ENCODE measurements at regions not wholly inside any gene's neighbourhood (a gene's known extent, or its start where the extent isn't known, plus 50 kb on each side); places are given as distances from the start of the nearest gene placed in this dataset.

- TF ChIP-seq EZH2 (IDR thresholded peaks at IDR 0.05; ENCODE audit: borderline replicate concordance, low read length) (no peak), CTCF (IDR thresholded peaks at IDR 0.05; ENCODE audit: low read length) (no peak)
- Histone ChIP-seq H3K9me2 (ENCODE audit: low read depth, low read length) (no peaks in the 10 kb centered on the region), H3F3A (ENCODE audit: insufficient read depth, low read length) (no peaks in the 10 kb centered on the region), H3K9me3 (ENCODE audit: low read length) (no peaks in the 10 kb centered on the region), H3K36me3 (ENCODE audit: insufficient read depth, low read length) (no peaks in the 10 kb centered on the region), H2AFZ (ENCODE audit: low read length) (no peak overlapping the region), H3K27me3 (ENCODE audit: insufficient read depth, low read length) (no peaks in the 10 kb centered on the region), H3K9ac (ENCODE audit: low read length) (no peak overlapping the region), H3K79me2 (ENCODE audit: insufficient read depth, low read length) (no peaks in the 10 kb centered on the region), H4K20me1 (ENCODE audit: insufficient read depth, low read length) (no peaks in the 10 kb centered on the region), H3K4me2 (ENCODE audit: low read length) (no peak overlapping the region), H3K4me1 (ENCODE audit: insufficient read depth, low read length, severe bottlenecking) (no peaks in the 10 kb centered on the region), H3K27ac (ENCODE audit: low read depth, low read length, poor library complexity, severe bottlenecking) (no peak overlapping the region), H3K4me3 (ENCODE audit: low read depth, low read length, poor library complexity, severe bottlenecking) (no peak overlapping the region)
Observed at GRCh38 chr7:106514881-106515280, 146.1 kb downstream of the CCDC71L start.

DNA sequence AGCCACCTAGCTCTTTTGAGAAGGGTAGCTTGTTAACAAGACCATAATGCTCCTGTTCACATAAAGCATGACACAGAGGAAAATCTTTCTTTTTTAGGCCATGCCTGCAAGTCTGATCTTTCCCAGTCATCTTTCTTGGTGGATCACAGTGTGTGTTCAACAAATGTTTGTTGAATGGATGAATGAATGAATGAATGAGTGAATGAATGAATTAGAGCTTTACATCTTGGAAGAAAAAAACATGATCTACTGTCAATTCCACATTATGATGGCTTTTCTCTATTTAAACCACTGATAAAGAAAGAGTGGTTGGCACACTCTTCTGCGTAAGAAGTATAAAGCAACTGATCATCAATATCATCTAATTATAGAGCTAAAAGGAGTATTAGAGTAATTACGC is 148.7 kb downstream of the CCDC71L start:
- Histone ChIP-seq H3K4me1 (ENCODE audit: insufficient read depth, low read length, severe bottlenecking) (no peaks in the 10 kb centered on the region), H3K4me2 (ENCODE audit: low read length) (no peak overlapping the region), H3K36me3 (ENCODE audit: insufficient read depth, low read length) (no peaks in the 10 kb centered on the region), H3K4me3 (ENCODE audit: low read depth, low read length, poor library complexity, severe bottlenecking) (no peak overlapping the region), H4K20me1 (ENCODE audit: insufficient read depth, low read length) (no peaks in the 10 kb centered on the region), H3K9me2 (ENCODE audit: low read depth, low read length) (no peaks in the 10 kb centered on the region), H3F3A (ENCODE audit: insufficient read depth, low read length) (no peaks in the 10 kb centered on the region), H3K9ac (ENCODE audit: low read length) (no peak overlapping the region), H3K79me2 (ENCODE audit: insufficient read depth, low read length) (no peaks in the 10 kb centered on the region), H3K27me3 (ENCODE audit: insufficient read depth, low read length) (no peaks in the 10 kb centered on the region), H3K27ac (ENCODE audit: low read depth, low read length, poor library complexity, severe bottlenecking) (no peak overlapping the region), H2AFZ (ENCODE audit: low read length) (no peak overlapping the region), H3K9me3 (ENCODE audit: low read length) (no peaks in the 10 kb centered on the region)
- no peak for TF ChIP-seq EZH2 (IDR thresholded peaks at IDR 0.05; ENCODE audit: borderline replicate concordance, low read length)
- TF ChIP-seq CTCF (IDR thresholded peaks at IDR 0.05; ENCODE audit: low read length), result no peak

DNA sequence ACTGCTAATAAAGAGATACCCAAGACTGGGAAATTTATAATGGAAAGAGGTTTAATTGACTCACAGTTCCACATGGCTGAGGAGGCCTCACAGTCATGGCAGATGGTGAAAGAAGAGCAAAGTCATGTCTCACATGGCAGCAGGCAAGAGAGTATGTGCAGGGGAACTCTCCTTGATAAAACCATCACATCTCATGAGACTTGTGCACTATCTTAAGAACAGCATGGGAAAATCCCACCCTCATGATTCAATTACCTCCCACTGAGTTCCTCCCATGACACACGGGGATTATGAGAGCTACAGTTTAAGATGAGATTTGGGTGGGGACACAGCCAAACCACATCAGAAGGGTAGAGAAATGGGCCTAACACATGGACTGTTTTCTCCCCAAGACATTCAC is 156.3 kb downstream of the CCDC71L start:
- no peaks in the 10 kb centered on the region for H3K27me3 ChIP-seq (ENCODE audit: insufficient read depth, low read length)
- no peaks in the 10 kb centered on the region for H3K79me2 ChIP-seq (ENCODE audit: insufficient read depth, low read length)
- H3K27ac ChIP-seq (ENCODE audit: low read depth, low read length, poor library complexity, severe bottlenecking), result no peak overlapping the region
- H2AFZ ChIP-seq (ENCODE audit: low read length), result no peak overlapping the region
- no peaks in the 10 kb centered on the region for H3F3A ChIP-seq (ENCODE audit: insufficient read depth, low read length)
- TF ChIP-seq EZH2 (IDR thresholded peaks at IDR 0.05; ENCODE audit: borderline replicate concordance, low read length) (no peak), CTCF (IDR thresholded peaks at IDR 0.05; ENCODE audit: low read length) (no peak)
- no peaks in the 10 kb centered on the region for H3K4me1 ChIP-seq (ENCODE audit: insufficient read depth, low read length, severe bottlenecking)
- no peak overlapping the region for H3K4me2 ChIP-seq (ENCODE audit: low read length)
- H3K9ac ChIP-seq (ENCODE audit: low read length), result no peak overlapping the region
- H3K9me2 ChIP-seq (ENCODE audit: low read depth, low read length), result no peaks in the 10 kb centered on the region
- H4K20me1 ChIP-seq (ENCODE audit: insufficient read depth, low read length), result no peaks in the 10 kb centered on the region
- no peak overlapping the region for H3K4me3 ChIP-seq (ENCODE audit: low read depth, low read length, poor library complexity, severe bottlenecking)
- no peaks in the 10 kb centered on the region for H3K9me3 ChIP-seq (ENCODE audit: low read length)
- no peaks in the 10 kb centered on the region for H3K36me3 ChIP-seq (ENCODE audit: insufficient read depth, low read length)
